H1 (cell line): ENCODE measurements at regions not wholly inside any gene's neighbourhood (a gene's known extent, or its start where the extent isn't known, plus 50 kb on each side); places are given as distances from the start of the nearest gene placed in this dataset.

Experiments used
- CBX8 ChIP-seq: fragments of 300-800, 300-1000 bp; sonication (generic); IDR thresholded peaks from 2 replicates; pipeline ENCODE4 v1.7.1; 2016; ENCODE audit warnings: low read depth, low read length, borderline replicate concordance
- TF ChIP-seq, protein P1 (sequence below), 3 experiments: IDR thresholded peaks; 1 replicate in 2 of 3; 2 replicates in 1 of 3; pipeline versions ENCODE4 v1.5.1 to v1.6.1; 2011; ENCODE audit warnings: low read length in 3 of 3, mild to moderate bottlenecking in 3 of 3, inconsistent platforms in 2 of 3, low read depth in 1 of 3, moderate library complexity in 1 of 3; ENCODE audit not compliant: insufficient read depth in 1 of 3; ENCODE audit errors: control extremely low read depth in 1 of 3
- TF ChIP-seq, protein P2 (sequence below): IDR thresholded peaks from 2 replicates; pipeline ENCODE4 v1.6.1; 2012; ENCODE audit warnings: inconsistent platforms

DNA sequence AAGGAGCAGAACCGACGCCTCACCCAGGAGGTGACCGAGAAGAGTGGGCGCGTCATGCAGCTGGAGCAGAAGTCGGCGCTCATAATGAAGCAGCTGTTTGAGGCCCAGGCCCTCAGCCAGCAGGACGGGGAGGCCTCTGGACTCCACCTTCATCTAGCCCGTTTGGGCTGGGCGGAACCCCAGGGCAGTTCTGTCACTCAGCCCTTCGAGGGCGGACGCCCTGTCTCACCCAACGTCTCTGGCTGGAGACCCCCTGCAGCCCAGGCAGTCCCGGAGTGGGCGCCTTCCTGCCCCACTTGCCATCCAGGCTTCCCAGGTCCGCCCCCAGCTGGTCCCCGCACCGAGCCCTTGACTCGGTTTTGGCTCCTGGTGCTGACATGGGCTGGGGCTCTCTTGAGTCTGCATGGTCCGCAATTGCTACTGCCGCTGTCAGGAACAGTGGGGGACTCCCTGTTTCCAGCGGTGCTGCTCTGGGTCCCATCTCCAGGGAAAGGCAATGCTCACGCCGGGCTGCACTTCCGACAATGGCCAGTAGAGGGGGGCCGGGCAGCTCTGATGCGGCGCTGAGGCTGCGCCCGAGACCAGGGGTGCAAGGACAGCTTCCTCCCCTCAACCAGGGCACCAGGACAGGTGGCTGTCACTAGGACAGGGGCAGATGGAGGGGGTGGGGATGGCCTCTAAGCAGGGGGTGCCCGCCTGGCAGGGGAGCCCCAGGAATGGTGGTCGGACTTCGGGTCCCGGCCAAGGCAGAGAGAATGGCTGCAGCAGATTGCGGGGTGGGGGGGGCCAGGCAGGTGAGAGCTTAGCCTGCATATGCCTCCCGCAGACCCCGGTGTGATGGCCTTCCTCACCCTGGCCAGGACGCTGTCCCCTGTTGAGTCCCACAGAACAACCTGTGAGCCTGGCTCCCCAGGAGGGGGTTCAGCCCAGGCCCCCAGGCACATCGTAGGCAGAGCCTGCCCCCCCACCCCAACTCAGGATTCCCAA lies 71.2 kb upstream of the KCTD7 start (continued):
- TF ChIP-seq, protein P1, sequence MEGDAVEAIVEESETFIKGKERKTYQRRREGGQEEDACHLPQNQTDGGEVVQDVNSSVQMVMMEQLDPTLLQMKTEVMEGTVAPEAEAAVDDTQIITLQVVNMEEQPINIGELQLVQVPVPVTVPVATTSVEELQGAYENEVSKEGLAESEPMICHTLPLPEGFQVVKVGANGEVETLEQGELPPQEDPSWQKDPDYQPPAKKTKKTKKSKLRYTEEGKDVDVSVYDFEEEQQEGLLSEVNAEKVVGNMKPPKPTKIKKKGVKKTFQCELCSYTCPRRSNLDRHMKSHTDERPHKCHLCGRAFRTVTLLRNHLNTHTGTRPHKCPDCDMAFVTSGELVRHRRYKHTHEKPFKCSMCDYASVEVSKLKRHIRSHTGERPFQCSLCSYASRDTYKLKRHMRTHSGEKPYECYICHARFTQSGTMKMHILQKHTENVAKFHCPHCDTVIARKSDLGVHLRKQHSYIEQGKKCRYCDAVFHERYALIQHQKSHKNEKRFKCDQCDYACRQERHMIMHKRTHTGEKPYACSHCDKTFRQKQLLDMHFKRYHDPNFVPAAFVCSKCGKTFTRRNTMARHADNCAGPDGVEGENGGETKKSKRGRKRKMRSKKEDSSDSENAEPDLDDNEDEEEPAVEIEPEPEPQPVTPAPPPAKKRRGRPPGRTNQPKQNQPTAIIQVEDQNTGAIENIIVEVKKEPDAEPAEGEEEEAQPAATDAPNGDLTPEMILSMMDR (IDR thresholded peaks at IDR 0.05; ENCODE audit: control extremely low read depth in 1 of 3, insufficient read depth in 1 of 3, low read depth in 1 of 3, low read length in 3 of 3) = peak; percentile 89 to 99 (median 95)
- no peak for TF ChIP-seq CBX8
- TF ChIP-seq, protein P2, sequence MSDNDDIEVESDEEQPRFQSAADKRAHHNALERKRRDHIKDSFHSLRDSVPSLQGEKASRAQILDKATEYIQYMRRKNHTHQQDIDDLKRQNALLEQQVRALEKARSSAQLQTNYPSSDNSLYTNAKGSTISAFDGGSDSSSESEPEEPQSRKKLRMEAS = peak; percentile 49
